ENCODE measurements at regions not wholly inside any gene's neighbourhood (a gene's known extent, or its start where the extent isn't known, plus 50 kb on each side); places are given as distances from the start of the nearest gene placed in this dataset.

GRCh38 chr6:167407239-167408064, 82.6 kb downstream of the TTLL2 start:
- no peaks in the 10 kb centered on the region for H3K9me3 ChIP-seq
- in situ Hi-C loops (cut with MboI; ENCODE audit: low pct_ligation_motif_present in 1 of 4, low pct_unique_long_range_greater_than_20kb in 1 of 4, low sequenced_read_pairs in 3 of 4): no loop called here
- 61 to 83% methylated on average over 4 to 13 of the region's 19 CpGs for WGBS, 2 donors (ENCODE audit: low coverage in 1 of 2)
- TF ChIP-seq POLR2A (IDR thresholded peaks at IDR 0.05) (no peak), POLR2AphosphoS5 (IDR thresholded peaks at IDR 0.05) (no peak), EP300 (IDR thresholded peaks at IDR 0.05; ENCODE audit: low read depth) (no peak), CTCF (IDR thresholded peaks at IDR 0.05) (no peak)
- DNase-seq: no peak
- no peak overlapping the region for H3K27ac ChIP-seq
- no peaks in the 10 kb centered on the region for H3K27me3 ChIP-seq
- H3K4me3 ChIP-seq: no peak overlapping the region
- intact Hi-C loops (cut with DNase I; ENCODE audit: low total_unique reads): no loop called here
- peaks cover 0 to 4% (median 0%) of the 10 kb centered on the region in 4 donors for H3K4me1 ChIP-seq
- H3K36me3 ChIP-seq: no peaks in the 10 kb centered on the region

GRCh38 chr6:167408235-167408869, 83.5 kb downstream of the TTLL2 start:
- no peak for TF ChIP-seq CTCF (IDR thresholded peaks at IDR 0.05)
- no peak for TF ChIP-seq POLR2AphosphoS5 (IDR thresholded peaks at IDR 0.05)
- no peak for TF ChIP-seq EP300 (IDR thresholded peaks at IDR 0.05; ENCODE audit: low read depth)
- TF ChIP-seq POLR2A (IDR thresholded peaks at IDR 0.05): no peak
- no peak for DNase-seq
- Histone ChIP-seq H3K27ac (no peak overlapping the region), H3K36me3 (no peaks in the 10 kb centered on the region), H3K4me3 (no peak overlapping the region), H3K9me3 (no peaks in the 10 kb centered on the region), H3K4me1 (peaks cover 0 to 4% (median 0%) of the 10 kb centered on the region in 4 donors), H3K27me3 (no peaks in the 10 kb centered on the region)
- intact Hi-C loops (cut with DNase I; ENCODE audit: low total_unique reads): no loop called here
- in situ Hi-C loops (cut with MboI; ENCODE audit: low pct_ligation_motif_present in 1 of 4, low pct_unique_long_range_greater_than_20kb in 1 of 4, low sequenced_read_pairs in 3 of 4): no loop called here
- WGBS, 2 donors (ENCODE audit: low coverage in 1 of 2): 92 to 100% methylated on average over 1 to 21 of the region's 21 CpGs

- H3K9me3 ChIP-seq: no peaks in the 10 kb centered on the region
- TF ChIP-seq EP300 (IDR thresholded peaks at IDR 0.05; ENCODE audit: low read depth) (no peak), POLR2A (IDR thresholded peaks at IDR 0.05) (no peak), CTCF (IDR thresholded peaks at IDR 0.05) (no peak), POLR2AphosphoS5 (IDR thresholded peaks at IDR 0.05) (no peak)
- no peaks in the 10 kb centered on the region for H3K36me3 ChIP-seq
- no peak for DNase-seq
- no peak overlapping the region for H3K27ac ChIP-seq
- in situ Hi-C loops (cut with MboI; ENCODE audit: low pct_ligation_motif_present in 1 of 4, low pct_unique_long_range_greater_than_20kb in 1 of 4, low sequenced_read_pairs in 3 of 4) (no loop called here), intact Hi-C loops (cut with DNase I; ENCODE audit: low total_unique reads) (no loop called here)
- no peaks in the 10 kb centered on the region for H3K27me3 ChIP-seq
- no peak overlapping the region for H3K4me3 ChIP-seq
- peaks cover 0 to 4% (median 0%) of the 10 kb centered on the region in 4 donors for H3K4me1 ChIP-seq
- 94% methylated on average over 6 to 11 of the region's 11 CpGs for WGBS, 2 donors (ENCODE audit: low coverage in 1 of 2)
Observed at GRCh38 chr6:167409079-167409478, 84.2 kb downstream of the TTLL2 start.

GRCh38 chr6:167409694-167410093, 84.8 kb downstream of the TTLL2 start:
- no peak for TF ChIP-seq EP300 (IDR thresholded peaks at IDR 0.05; ENCODE audit: low read depth)
- no peak for TF ChIP-seq POLR2AphosphoS5 (IDR thresholded peaks at IDR 0.05)
- TF ChIP-seq CTCF (IDR thresholded peaks at IDR 0.05): no peak
- no peak for TF ChIP-seq POLR2A (IDR thresholded peaks at IDR 0.05)
- H3K9me3 ChIP-seq: no peaks in the 10 kb centered on the region

More at GRCh38 chr6:167409694-167410093, 84.8 kb downstream of the TTLL2 start:
- intact Hi-C loops (cut with DNase I; ENCODE audit: low total_unique reads): no loop called here
- H3K27me3 ChIP-seq: no peaks in the 10 kb centered on the region
- in situ Hi-C loops (cut with MboI; ENCODE audit: low pct_ligation_motif_present in 1 of 4, low pct_unique_long_range_greater_than_20kb in 1 of 4, low sequenced_read_pairs in 3 of 4): no loop called here
- no peaks in the 10 kb centered on the region for H3K36me3 ChIP-seq
- no peak overlapping the region for H3K4me3 ChIP-seq
- DNase-seq: no peak
- 85% methylated on average over 6 of the region's 6 CpGs; no CpG with 5 or more reads in 1 of the 2 donors for WGBS, 2 donors (ENCODE audit: low coverage in 1 of 2)
- H3K4me1 ChIP-seq: peaks cover 0 to 4% (median 0%) of the 10 kb centered on the region in 4 donors
- no peak overlapping the region for H3K27ac ChIP-seq
